Uterus (tissue), 2 donors: ENCODE measurements at regions not wholly inside any gene's neighbourhood (a gene's known extent, or its start where the extent isn't known, plus 50 kb on each side); places are given as distances from the start of the nearest gene placed in this dataset.

Experiments used
- POLR2A ChIP-seq, 2 donors: fragments of 450-650 bp; IDR thresholded peaks; one replicate each; pipeline ENCODE4 v1.6.1; 2016; ENCODE audit warnings: antibody characterized with exemption in 2 of 2, mild to moderate bottlenecking in 1 of 2, moderate library complexity in 1 of 2
- TF ChIP-seq, protein P1 (sequence below), 4 experiments: fragments of 200-600 bp in 2 of 4; fragments of 450-650 bp in 2 of 4; sonication (generic) in 2 of 4; IDR thresholded peaks; one replicate each; pipeline ENCODE4 v1.5.1; 2016 to 2019; ENCODE audit warnings: antibody characterized with exemption in 4 of 4, mild to moderate bottlenecking in 2 of 4, moderate library complexity in 1 of 4

DNA sequence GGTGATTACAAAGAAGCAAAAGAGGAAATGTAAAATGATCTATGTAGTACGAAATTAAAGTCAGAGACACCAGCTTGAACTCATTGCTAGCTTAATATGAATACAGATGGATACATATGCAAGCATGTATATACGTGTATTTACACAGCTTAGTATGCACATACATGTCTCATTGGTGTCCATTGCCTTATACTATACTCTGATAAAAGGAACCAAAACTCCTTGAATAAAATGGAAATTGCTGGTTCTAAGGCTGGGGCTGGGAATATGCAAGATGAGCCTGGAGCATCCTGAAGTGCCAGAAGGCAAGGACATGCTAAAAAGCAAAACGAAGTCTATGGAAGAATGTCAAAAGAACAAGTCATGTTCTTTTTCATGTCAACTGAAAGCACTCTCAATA is 1424.4 kb upstream of the SLC39A10 start:
- no peak for TF ChIP-seq POLR2A (IDR thresholded peaks at IDR 0.05)
- TF ChIP-seq, protein P1, sequence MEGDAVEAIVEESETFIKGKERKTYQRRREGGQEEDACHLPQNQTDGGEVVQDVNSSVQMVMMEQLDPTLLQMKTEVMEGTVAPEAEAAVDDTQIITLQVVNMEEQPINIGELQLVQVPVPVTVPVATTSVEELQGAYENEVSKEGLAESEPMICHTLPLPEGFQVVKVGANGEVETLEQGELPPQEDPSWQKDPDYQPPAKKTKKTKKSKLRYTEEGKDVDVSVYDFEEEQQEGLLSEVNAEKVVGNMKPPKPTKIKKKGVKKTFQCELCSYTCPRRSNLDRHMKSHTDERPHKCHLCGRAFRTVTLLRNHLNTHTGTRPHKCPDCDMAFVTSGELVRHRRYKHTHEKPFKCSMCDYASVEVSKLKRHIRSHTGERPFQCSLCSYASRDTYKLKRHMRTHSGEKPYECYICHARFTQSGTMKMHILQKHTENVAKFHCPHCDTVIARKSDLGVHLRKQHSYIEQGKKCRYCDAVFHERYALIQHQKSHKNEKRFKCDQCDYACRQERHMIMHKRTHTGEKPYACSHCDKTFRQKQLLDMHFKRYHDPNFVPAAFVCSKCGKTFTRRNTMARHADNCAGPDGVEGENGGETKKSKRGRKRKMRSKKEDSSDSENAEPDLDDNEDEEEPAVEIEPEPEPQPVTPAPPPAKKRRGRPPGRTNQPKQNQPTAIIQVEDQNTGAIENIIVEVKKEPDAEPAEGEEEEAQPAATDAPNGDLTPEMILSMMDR (IDR thresholded peaks at IDR 0.05), result no peak
